Brain microvascular endothelial cell (primary cell): ENCODE measurements at regions not wholly inside any gene's neighbourhood (a gene's known extent, or its start where the extent isn't known, plus 50 kb on each side); places are given as distances from the start of the nearest gene placed in this dataset.

Experiments used
- DNase-seq: peaks from one replicate; pipeline ENCODE4 v3.0.0-alpha.2; 2020
- H3K27ac ChIP-seq: fragments of 250-450 bp; sonication (Bioruptor Pico); 2 replicates; pipeline ENCODE4 v1.5.1; 2020; ENCODE audit warnings: mild to moderate bottlenecking, moderate library complexity
- H3K27me3 ChIP-seq: fragments of 250-450 bp; sonication (Bioruptor Pico); replicated peaks from 2 replicates; pipeline ENCODE4 v1.5.1; 2020; ENCODE audit warnings: mild to moderate bottlenecking
- H3K36me3 ChIP-seq: fragments of 250-450 bp; sonication (Bioruptor Pico); replicated peaks from 2 replicates; pipeline ENCODE4 v1.5.1; 2020; ENCODE audit warnings: mild to moderate bottlenecking
- H3K4me3 ChIP-seq: 2 replicates; pipeline ENCODE4 v1.5.1; 2011; ENCODE audit warnings: low read depth, mild to moderate bottlenecking, control low read depth, low read length, moderate library complexity
- CTCF ChIP-seq: IDR thresholded peaks from 2 replicates; pipeline ENCODE4 v1.5.1; 2011; ENCODE audit warnings: low read depth, mild to moderate bottlenecking, moderate library complexity, low read length, control low read depth, inconsistent platforms; ENCODE audit errors: missing control alignments
- in situ Hi-C: cut with HindIII; loops from 2 replicates; pipeline ENCODE4 v1.10.0; 2017; ENCODE audit warnings: low sequenced_read_pairs, low pct_ligation_motif_present

GRCh38 chr12:47419497-47419896 is 286.3 kb downstream of the RPAP3 start:
- Histone ChIP-seq H3K4me3 (no peak overlapping the region), H3K27ac (no peak overlapping the region), H3K27me3 (no peaks in the 10 kb centered on the region), H3K36me3 (no peaks in the 10 kb centered on the region)
- TF ChIP-seq CTCF: no peak
- in situ Hi-C loops: no loop called here
- DNase-seq: no peak

- no peak for DNase-seq
- no peak overlapping the region for H3K4me3 ChIP-seq
- H3K27ac ChIP-seq: no peak overlapping the region
- in situ Hi-C loops: no loop called here
- no peaks in the 10 kb centered on the region for H3K36me3 ChIP-seq
- no peaks in the 10 kb centered on the region for H3K27me3 ChIP-seq
- no peak for TF ChIP-seq CTCF
These were observed 287.9 kb downstream of the RPAP3 start for GRCh38 chr12:47417955-47418354.

- Histone ChIP-seq H3K27me3 (no peaks in the 10 kb centered on the region), H3K36me3 (no peaks in the 10 kb centered on the region), H3K4me3 (no peak overlapping the region), H3K27ac (no peak overlapping the region)
- in situ Hi-C loops: no loop called here
- no peak for DNase-seq
- no peak for TF ChIP-seq CTCF
These were observed 288.7 kb downstream of the RPAP3 start for GRCh38 chr12:47417121-47417520.

GRCh38 chr12:47415054-47415453 is 290.8 kb downstream of the RPAP3 start:
- in situ Hi-C loops: no loop called here
- no peaks in the 10 kb centered on the region for H3K27me3 ChIP-seq
- no peak for TF ChIP-seq CTCF

GRCh38 chr12:47414511-47414910 is 291.3 kb downstream of the RPAP3 start:
- DNase-seq: no peak
- in situ Hi-C loops: no loop called here
- no peak for TF ChIP-seq CTCF

More at GRCh38 chr12:47415054-47415453, 290.8 kb downstream of the RPAP3 start:
- Histone ChIP-seq H3K27ac (no peak overlapping the region), H3K4me3 (no peak overlapping the region), H3K36me3 (no peaks in the 10 kb centered on the region)
- no peak for DNase-seq

GRCh38 chr12:47413806-47414205 is 292.0 kb downstream of the RPAP3 start:
- H3K27ac ChIP-seq: no peak overlapping the region
- no peaks in the 10 kb centered on the region for H3K27me3 ChIP-seq
- in situ Hi-C loops: no loop called here
- no peak for TF ChIP-seq CTCF
- H3K36me3 ChIP-seq: no peaks in the 10 kb centered on the region
- no peak for DNase-seq
- H3K4me3 ChIP-seq: no peak overlapping the region

More at GRCh38 chr12:47414511-47414910, 291.3 kb downstream of the RPAP3 start:
- H3K27me3 ChIP-seq: no peaks in the 10 kb centered on the region
- H3K36me3 ChIP-seq: no peaks in the 10 kb centered on the region
- no peak overlapping the region for H3K4me3 ChIP-seq
- no peak overlapping the region for H3K27ac ChIP-seq
